HG03439 (cell line): ENCODE measurements at regions not wholly inside any gene's neighbourhood (a gene's known extent, or its start where the extent isn't known, plus 50 kb on each side); places are given as distances from the start of the nearest gene placed in this dataset.

Experiments
- ATAC-seq: cut with Tn5 transposase; IDR thresholded peaks from one replicate; pipeline ENCODE4 v1.9.1; 2021; ENCODE audit warnings: mild to moderate bottlenecking, moderate library complexity; ENCODE audit not compliant: unreplicated experiment

- no peak for ATAC-seq
These were observed 371.3 kb downstream of the FBXW7 start for GRCh38 chr4:152164561-152164960.

GRCh38 chr4:152162331-152162697 is 373.6 kb downstream of the FBXW7 start:
- no peak for ATAC-seq

GRCh38 chr4:152161676-152162330 is 374.1 kb downstream of the FBXW7 start:
- ATAC-seq: no peak

GRCh38 chr4:152160225-152160800 is 375.6 kb downstream of the FBXW7 start:
- no peak for ATAC-seq

GRCh38 chr4:152159773-152160172 is 376.1 kb downstream of the FBXW7 start:
- ATAC-seq: no peak

GRCh38 chr4:152158225-152158624 is 377.7 kb downstream of the FBXW7 start:
- no peak for ATAC-seq

GRCh38 chr4:152157629-152158028 is 378.3 kb downstream of the FBXW7 start:
- no peak for ATAC-seq

GRCh38 chr4:152156442-152156841 is 379.4 kb downstream of the FBXW7 start:
- no peak for ATAC-seq

GRCh38 chr4:152155070-152155469 is 380.8 kb downstream of the FBXW7 start:
- no peak for ATAC-seq

- ATAC-seq: no peak
These were observed 381.5 kb downstream of the FBXW7 start for GRCh38 chr4:152154433-152154832.

- ATAC-seq: no peak
These were observed 382.2 kb downstream of the FBXW7 start for GRCh38 chr4:152153476-152154270.

- ATAC-seq: no peak
These were observed 385.7 kb downstream of the FBXW7 start for GRCh38 chr4:152150214-152150613.

- no peak for ATAC-seq
These were observed 386.1 kb downstream of the FBXW7 start for GRCh38 chr4:152149745-152150144.

GRCh38 chr4:152148057-152148456 is 387.2 kb upstream of the GATB start:
- no peak for ATAC-seq

GRCh38 chr4:152146244-152146643 is 385.4 kb upstream of the GATB start:
- ATAC-seq: no peak

GRCh38 chr4:152143806-152144205 is 383.0 kb upstream of the GATB start:
- ATAC-seq: no peak

- no peak for ATAC-seq
These were observed 377.6 kb upstream of the GATB start for GRCh38 chr4:152138451-152138850.

GRCh38 chr4:152132776-152133175 is 372.0 kb upstream of the GATB start:
- ATAC-seq: no peak

GRCh38 chr4:152128356-152128755 is 367.5 kb upstream of the GATB start:
- no peak for ATAC-seq

GRCh38 chr4:152126238-152126637 is 365.4 kb upstream of the GATB start:
- ATAC-seq: no peak

GRCh38 chr4:152118819-152119553 is 358.2 kb upstream of the GATB start:
- ATAC-seq: no peak
